ENCODE measurements at regions not wholly inside any gene's neighbourhood (a gene's known extent, or its start where the extent isn't known, plus 50 kb on each side); places are given as distances from the start of the nearest gene placed in this dataset.

- no peak for DNase-seq
These were observed 527.0 kb downstream of the CDH26 start for GRCh38 chr20:60485012-60485760.

- DNase-seq, result no peak
These were observed 528.1 kb downstream of the CDH26 start for GRCh38 chr20:60486315-60486714.

GRCh38 chr20:60486937-60487336 lies 528.7 kb downstream of the CDH26 start:
- no peak for DNase-seq

GRCh38 chr20:60490217-60491050 lies 532.2 kb downstream of the CDH26 start:
- no peak for DNase-seq

- DNase-seq, result no peak
These were observed 532.9 kb downstream of the CDH26 start for GRCh38 chr20:60491051-60491581.

GRCh38 chr20:60494476-60494875 lies 536.3 kb downstream of the CDH26 start:
- no peak for DNase-seq

- no peak for DNase-seq
These were observed 539.2 kb downstream of the CDH26 start for GRCh38 chr20:60497298-60498035.

GRCh38 chr20:60500038-60500701 lies 541.9 kb downstream of the CDH26 start:
- DNase-seq, result no peak

GRCh38 chr20:60501048-60501447 lies 542.8 kb downstream of the CDH26 start:
- no peak for DNase-seq

- no peak for DNase-seq
These were observed 544.7 kb downstream of the CDH26 start for GRCh38 chr20:60502881-60503280.

- DNase-seq, result no peak
These were observed 547.2 kb downstream of the CDH26 start for GRCh38 chr20:60505423-60505822.

- DNase-seq, result no peak
These were observed 547.8 kb downstream of the CDH26 start for GRCh38 chr20:60506061-60506460.

- DNase-seq, result no peak
These were observed 549.0 kb downstream of the CDH26 start for GRCh38 chr20:60507087-60507694.

GRCh38 chr20:60509407-60509806 lies 551.2 kb downstream of the CDH26 start:
- no peak for DNase-seq

GRCh38 chr20:60510356-60510755 lies 552.1 kb downstream of the CDH26 start:
- no peak for DNase-seq

GRCh38 chr20:60512443-60512842 lies 554.2 kb downstream of the CDH26 start:
- DNase-seq, result no peak

- DNase-seq, result no peak
These were observed 554.9 kb downstream of the CDH26 start for GRCh38 chr20:60513141-60513540.

- DNase-seq, result no peak
These were observed 558.2 kb downstream of the CDH26 start for GRCh38 chr20:60516442-60516841.

GRCh38 chr20:60518022-60518421 lies 559.8 kb downstream of the CDH26 start:
- no peak for DNase-seq

- DNase-seq, result no peak
These were observed 567.2 kb downstream of the CDH26 start for GRCh38 chr20:60525397-60525796.

- no peak for DNase-seq
These were observed 569.4 kb downstream of the CDH26 start for GRCh38 chr20:60527656-60528055.

- no peak for DNase-seq
These were observed 569.9 kb downstream of the CDH26 start for GRCh38 chr20:60528141-60528540.
